HCT116 (cell line): ENCODE measurements at regions not wholly inside any gene's neighbourhood (a gene's known extent, or its start where the extent isn't known, plus 50 kb on each side); places are given as distances from the start of the nearest gene placed in this dataset.

Experiments
- ATAC-seq: fragments of 200-7000 bp; cut with Tn5 transposase; 2 replicates; pipeline ENCODE4 v1.9.1; 2020; ENCODE audit warnings: mild to moderate bottlenecking, moderate library complexity
- BruUV-seq: library from RNA; stranded (reverse); fragments of 400-500 nt; replicated peaks from 2 replicates; lab custom pipeline; 2021; lab: Mats Ljungman, UMichigan
- CTCF ChIA-PET: fragments of 300-600 bp; sonication (Branson Sonifier 250); formaldehyde crosslinking; loops from one replicate; lab custom pipeline; 2021; ENCODE audit warnings: antibody characterized with exemption; lab: Charles Lee
- POLR2A ChIA-PET: fragments of 300-600, 350-600 bp; sonication (Branson Sonifier 250); formaldehyde crosslinking; loops from one replicate; lab custom pipeline; 2021; ENCODE audit warnings: antibody characterized with exemption; lab: Charles Lee
- RAD21 ChIA-PET, 2 experiments: fragments of 300-600 bp; sonication (Branson Sonifier 250); formaldehyde crosslinking; loops; one replicate each; lab custom pipeline; 2023; ENCODE audit warnings: low total read pairs in 2 of 2; ENCODE audit not compliant: uncharacterized antibody in 2 of 2, unreplicated experiment in 2 of 2, low non-redundant PET in 1 of 2; lab: Charles Lee
- DNase-seq: peaks from one replicate; pipeline ENCODE4 v3.0.0-alpha.2; 2010; ENCODE audit warnings: low read depth, low spot score
- H2AFZ ChIP-seq: fragments of 200-600 bp; shearing (Covaris generic), sonication (generic); 2 replicates; pipeline ENCODE4 v1.6.1; 2017; ENCODE audit warnings: low read depth, mixed run types, mixed read lengths, antibody characterized with exemption, low read length; ENCODE audit not compliant: poor library complexity, severe bottlenecking
- H3K27ac ChIP-seq: 2 replicates; pipeline ENCODE4 v1.5.1; 2012; ENCODE audit warnings: low read depth, low read length
- H3K27me3 ChIP-seq: fragments of 200-600 bp; sonication (generic); 2 replicates; pipeline ENCODE4 v1.6.1; 2016; ENCODE audit warnings: mixed run types, low read length, mixed read lengths; ENCODE audit not compliant: insufficient read depth
- H3K36me3 ChIP-seq, 2 experiments: fragments of 200-500 bp in 1 of 2; fragments of 200-600 bp in 1 of 2; sonication (Bioruptor generic) in 1 of 2; sonication (generic) in 1 of 2; 2 replicates each; pipeline versions ENCODE4 v1.5.1 to v1.6.1; 2014 to 2016; ENCODE audit warnings: low read length in 2 of 2, inconsistent platforms in 1 of 2, mixed read lengths in 1 of 2, mixed run types in 1 of 2; ENCODE audit not compliant: insufficient read depth in 2 of 2, control insufficient read depth in 1 of 2
- H3K4me1 ChIP-seq, 2 experiments: fragments of 200-600 bp in 1 of 2; sonication (generic) in 1 of 2; 2 replicates each; pipeline versions ENCODE4 v1.5.1 to v1.6.1; 2012 to 2017; ENCODE audit warnings: low read length in 2 of 2, inconsistent platforms in 1 of 2, mild to moderate bottlenecking in 1 of 2, mixed read lengths in 1 of 2, mixed run types in 1 of 2, moderate library complexity in 1 of 2; ENCODE audit not compliant: insufficient read depth in 2 of 2, control insufficient read depth in 1 of 2
- H3K4me2 ChIP-seq: fragments of 200-600 bp; sonication (generic); 2 replicates; pipeline ENCODE4 v1.6.1; 2017; ENCODE audit warnings: mixed run types, low read length, mixed read lengths
- H3K4me3 ChIP-seq, 2 experiments: fragments of 200-600 bp in 1 of 2; sonication (generic) in 1 of 2; replicated peaks in 1 of 2; 2 replicates each; pipeline ENCODE4 v1.5.1; 2011 to 2016; ENCODE audit warnings: low read length in 2 of 2, control low read depth in 1 of 2, low read depth in 1 of 2, mild to moderate bottlenecking in 1 of 2, mixed read lengths in 1 of 2, mixed run types in 1 of 2
- H3K79me2 ChIP-seq: fragments of 200-600 bp; sonication (generic); 2 replicates; pipeline ENCODE4 v1.6.1; 2017; ENCODE audit warnings: mild to moderate bottlenecking, mixed run types, low read length, moderate library complexity, mixed read lengths; ENCODE audit not compliant: insufficient read depth
- H3K9ac ChIP-seq: fragments of 200-600 bp; sonication (generic); 2 replicates; pipeline ENCODE4 v1.6.1; 2016; ENCODE audit warnings: low read length, mixed read lengths
- H3K9me2 ChIP-seq: fragments of 200-600 bp; sonication (generic), shearing (Covaris generic); 2 replicates; pipeline ENCODE4 v1.6.1; 2017; ENCODE audit warnings: mixed run types, mild to moderate bottlenecking, moderate library complexity; ENCODE audit not compliant: insufficient read depth
- H3K9me3 ChIP-seq, 2 experiments: fragments of 200-500 bp in 1 of 2; fragments of 200-600 bp in 1 of 2; sonication (Bioruptor generic) in 1 of 2; sonication (generic) in 1 of 2; 2 replicates each; pipeline ENCODE4 v1.6.1; 2014 to 2017; ENCODE audit warnings: low read length in 2 of 2, mixed read lengths in 2 of 2, inconsistent platforms in 1 of 2, low read depth in 1 of 2, mild to moderate bottlenecking in 1 of 2, mixed run types in 1 of 2, moderate library complexity in 1 of 2; ENCODE audit not compliant: control insufficient read depth in 1 of 2, insufficient read depth in 1 of 2
- H4K20me1 ChIP-seq: fragments of 200-600 bp; sonication (generic), shearing (Covaris generic); 2 replicates; pipeline ENCODE4 v1.6.1; 2017; ENCODE audit warnings: mixed run types, mild to moderate bottlenecking, moderate library complexity; ENCODE audit not compliant: insufficient read depth
- CEBPB ChIP-seq: IDR thresholded peaks from 2 replicates; pipeline ENCODE4 v1.6.1; 2012; ENCODE audit warnings: low read depth
- CTCF ChIP-seq, 3 experiments: fragments of 200-600 bp in 1 of 3; sonication (generic) in 1 of 3; IDR thresholded peaks in 2 of 3; conservative IDR thresholded peaks in 1 of 3; 2 replicates each; pipeline ENCODE4 v1.5.1; 2012 to 2017; ENCODE audit warnings: low read depth in 2 of 3, low read length in 2 of 3, antibody characterized with exemption in 1 of 3, borderline replicate concordance in 1 of 3, control low read depth in 1 of 3, mild to moderate bottlenecking in 1 of 3, mixed read lengths in 1 of 3, mixed run types in 1 of 3, moderate library complexity in 1 of 3; ENCODE audit not compliant: insufficient read depth in 1 of 3
- EGR1 ChIP-seq: IDR thresholded peaks from 2 replicates; pipeline ENCODE4 v1.6.1; 2012; ENCODE audit warnings: low read depth
- ELF1 ChIP-seq: IDR thresholded peaks from 2 replicates; pipeline ENCODE4 v1.6.1; 2012; ENCODE audit warnings: low read depth, borderline replicate concordance
- EZH2 ChIP-seq: fragments of 200-600 bp; sonication (generic); IDR thresholded peaks from 2 replicates; pipeline ENCODE4 v1.6.1; 2017; ENCODE audit warnings: antibody characterized with exemption, mixed run types
- EZH2phosphoT487 ChIP-seq: fragments of 200-600 bp; IDR thresholded peaks from 2 replicates; pipeline ENCODE4 v1.6.1; 2018; ENCODE audit warnings: antibody characterized with exemption, borderline replicate concordance
- FOSL1 ChIP-seq: IDR thresholded peaks from 2 replicates; pipeline ENCODE4 v1.6.1; 2012; ENCODE audit warnings: low read depth
- JUND ChIP-seq: IDR thresholded peaks from 2 replicates; pipeline ENCODE4 v1.6.1; 2012
- POLR2A ChIP-seq: IDR thresholded peaks from 2 replicates; pipeline ENCODE4 v1.7.0; 2011; ENCODE audit warnings: borderline replicate concordance; ENCODE audit not compliant: insufficient read depth, insufficient read length; ENCODE audit errors: extremely low read depth
- SIN3A ChIP-seq: IDR thresholded peaks from 2 replicates; pipeline ENCODE4 v1.6.1; 2012; ENCODE audit warnings: low read depth
- SP1 ChIP-seq: IDR thresholded peaks from 2 replicates; pipeline ENCODE4 v1.6.1; 2012; ENCODE audit warnings: low read depth
- TCF7L2 ChIP-seq: IDR thresholded peaks from 2 replicates; pipeline ENCODE4 v1.7.0; 2011; ENCODE audit warnings: borderline replicate concordance, inconsistent platforms; ENCODE audit not compliant: insufficient read depth, insufficient read length; ENCODE audit errors: extremely low read depth
- YY1 ChIP-seq: IDR thresholded peaks from 2 replicates; pipeline ENCODE4 v1.6.1; 2011; ENCODE audit warnings: low read length, low read depth, moderate library complexity, mild to moderate bottlenecking; ENCODE audit not compliant: insufficient replicate concordance; ENCODE audit errors: extremely low read depth
- ZBTB33 ChIP-seq: IDR thresholded peaks from 2 replicates; pipeline ENCODE4 v1.6.1; 2011; ENCODE audit warnings: mild to moderate bottlenecking, low read length, moderate library complexity; ENCODE audit not compliant: insufficient replicate concordance; ENCODE audit errors: extremely low read depth
- ZFX ChIP-seq: fragments of 450-650 bp; IDR thresholded peaks from 2 replicates; pipeline ENCODE4 v1.6.1; 2017
- ZNF274 ChIP-seq: fragments of 200-500 bp; sonication (Bioruptor generic); IDR thresholded peaks from 2 replicates; pipeline ENCODE4 v1.6.1; 2014; ENCODE audit warnings: mild to moderate bottlenecking, low read depth, low read length, inconsistent platforms
- intact Hi-C: fragments of 100-400 bp; cut with micrococcal nuclease; formaldehyde crosslinking; loops from 2 replicates; pipeline ENCODE4 v1.10.0; 2022
- TF ChIP-seq, protein P1 (sequence below): IDR thresholded peaks from 2 replicates; pipeline ENCODE4 v1.6.1; 2012
- TF ChIP-seq, protein P2 (sequence below): IDR thresholded peaks from 2 replicates; pipeline ENCODE4 v1.6.1; 2012

DNA sequence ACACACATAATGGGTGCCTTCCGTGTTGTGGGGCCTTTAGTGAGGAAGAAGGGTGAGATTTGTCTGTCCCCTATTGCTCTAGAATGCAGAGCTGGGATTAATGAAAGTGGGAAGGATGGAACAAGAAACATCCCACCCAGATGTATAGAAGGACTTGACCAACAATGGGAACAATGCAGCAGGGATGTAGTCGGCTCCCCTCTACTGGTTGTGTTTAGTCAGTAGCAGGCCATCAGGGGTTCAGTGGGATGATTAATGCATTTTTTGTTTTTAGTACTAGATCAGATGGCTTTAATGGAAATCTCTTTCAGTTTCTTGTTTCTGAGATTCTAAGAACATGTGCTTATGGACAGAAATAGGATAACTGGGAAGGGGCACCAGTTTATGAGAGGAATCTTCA, 156.0 kb upstream of the ROPN1 start:
- no peak overlapping the region for H3K4me3 ChIP-seq
- BruUV-seq: no TSS peak
- RAD21 ChIA-PET: no interaction called here
- TF ChIP-seq, protein P1, sequence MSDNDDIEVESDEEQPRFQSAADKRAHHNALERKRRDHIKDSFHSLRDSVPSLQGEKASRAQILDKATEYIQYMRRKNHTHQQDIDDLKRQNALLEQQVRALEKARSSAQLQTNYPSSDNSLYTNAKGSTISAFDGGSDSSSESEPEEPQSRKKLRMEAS: no peak
- TF ChIP-seq EZH2: no peak
- TF ChIP-seq ZFX: no peak
- no peak for TF ChIP-seq ZNF274
- no peak for TF ChIP-seq EZH2phosphoT487
- TF ChIP-seq, protein P2, sequence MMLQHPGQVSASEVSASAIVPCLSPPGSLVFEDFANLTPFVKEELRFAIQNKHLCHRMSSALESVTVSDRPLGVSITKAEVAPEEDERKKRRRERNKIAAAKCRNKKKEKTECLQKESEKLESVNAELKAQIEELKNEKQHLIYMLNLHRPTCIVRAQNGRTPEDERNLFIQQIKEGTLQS: no peak
- no peak for TF ChIP-seq JUND
- no peak for TF ChIP-seq ELF1
- no peak for TF ChIP-seq YY1
- TF ChIP-seq SIN3A: no peak
- no peak for TF ChIP-seq POLR2A
- TF ChIP-seq ZBTB33: no peak
- TF ChIP-seq CEBPB: no peak
- no peak for TF ChIP-seq SP1
- no peak for TF ChIP-seq TCF7L2
- no peak for TF ChIP-seq FOSL1
- TF ChIP-seq CTCF (IDR thresholded peaks at IDR 0.05 in 2 of 3, conservative IDR thresholded peaks at IDR 0.05 in 1 of 3; ENCODE audit: borderline replicate concordance in 1 of 3, insufficient read depth in 1 of 3, low read depth in 2 of 3, low read length in 2 of 3): no peak
- TF ChIP-seq EGR1: no peak
- POLR2A ChIA-PET: no interaction called here
- H4K20me1 ChIP-seq: no peaks in the 10 kb centered on the region
- intact Hi-C loops: no loop called here
- H3K9me2 ChIP-seq: no peaks in the 10 kb centered on the region
- H3K27me3 ChIP-seq: peaks cover 68% of the 10 kb centered on the region
- no peak overlapping the region for H3K4me2 ChIP-seq
- no peak overlapping the region for H3K9ac ChIP-seq
- H3K79me2 ChIP-seq: no peaks in the 10 kb centered on the region
- no peak for DNase-seq
- no peaks in the 10 kb centered on the region for H3K4me1 ChIP-seq
- H2AFZ ChIP-seq: no peak overlapping the region
- H3K36me3 ChIP-seq: no peaks in the 10 kb centered on the region
- CTCF ChIA-PET: no interaction called here
- H3K9me3 ChIP-seq: no peaks in the 10 kb centered on the region
- no peak for ATAC-seq
- H3K27ac ChIP-seq: no peak overlapping the region
